ENCODE measurements at regions not wholly inside any gene's neighbourhood (a gene's known extent, or its start where the extent isn't known, plus 50 kb on each side); places are given as distances from the start of the nearest gene placed in this dataset.
"Not testable (repeated sequence)": the region's sequence is repeated elsewhere in the genome, so short reads cannot be mapped to it uniquely, and the experiment has no call there.

DNA sequence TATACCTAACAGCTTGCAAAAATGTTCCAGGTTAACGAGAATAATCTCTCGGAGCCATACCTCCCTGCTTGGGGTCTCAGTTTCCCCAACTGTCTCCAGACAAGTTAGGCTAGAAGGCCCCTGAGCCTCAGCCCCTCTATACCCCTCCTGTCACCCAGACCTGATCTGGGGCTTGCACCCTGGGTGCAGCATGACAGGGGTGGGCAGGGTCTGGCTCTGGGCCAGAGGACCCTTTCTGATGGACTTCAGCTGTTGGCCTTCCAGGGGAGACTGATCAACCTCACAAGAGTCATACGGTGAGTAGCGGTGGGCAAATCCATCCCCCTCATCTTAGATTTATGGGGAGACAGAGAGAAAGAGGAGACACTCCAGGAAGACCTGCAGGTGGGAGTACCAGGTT, 416.9 kb downstream of the GOLGA6L6 start:
- POLR2A ChIA-PET, CTCF ChIA-PET: not testable (repeated sequence)

DNA sequence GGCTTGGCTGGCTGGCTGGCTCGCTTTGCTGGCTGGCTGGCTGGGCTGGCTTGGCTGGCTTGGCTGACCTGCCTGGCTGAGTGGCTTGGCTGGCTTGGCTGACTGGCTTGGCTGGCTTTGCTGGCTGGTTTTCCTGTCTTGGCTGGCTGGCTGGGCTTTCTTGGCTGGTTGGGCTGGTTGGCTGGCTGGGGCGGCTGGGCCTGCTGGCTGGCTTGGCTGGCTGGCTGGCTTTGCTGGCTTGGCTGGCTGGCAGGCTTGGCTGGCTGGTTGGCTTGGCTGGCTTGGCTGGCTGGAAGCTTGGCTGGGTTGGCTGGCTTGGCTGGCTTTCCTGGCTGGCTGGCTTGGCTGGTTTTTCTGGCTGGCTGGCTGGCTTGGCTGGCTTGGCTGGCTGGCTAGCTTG, 435.6 kb downstream of the GOLGA6L6 start:
- CTCF ChIA-PET: no interaction called here
- POLR2A ChIA-PET: no interaction called here

GRCh38 chr15:20105011-20105990, 436.3 kb downstream of the GOLGA6L6 start:
- POLR2A ChIA-PET, CTCF ChIA-PET: not testable (repeated sequence)

DNA sequence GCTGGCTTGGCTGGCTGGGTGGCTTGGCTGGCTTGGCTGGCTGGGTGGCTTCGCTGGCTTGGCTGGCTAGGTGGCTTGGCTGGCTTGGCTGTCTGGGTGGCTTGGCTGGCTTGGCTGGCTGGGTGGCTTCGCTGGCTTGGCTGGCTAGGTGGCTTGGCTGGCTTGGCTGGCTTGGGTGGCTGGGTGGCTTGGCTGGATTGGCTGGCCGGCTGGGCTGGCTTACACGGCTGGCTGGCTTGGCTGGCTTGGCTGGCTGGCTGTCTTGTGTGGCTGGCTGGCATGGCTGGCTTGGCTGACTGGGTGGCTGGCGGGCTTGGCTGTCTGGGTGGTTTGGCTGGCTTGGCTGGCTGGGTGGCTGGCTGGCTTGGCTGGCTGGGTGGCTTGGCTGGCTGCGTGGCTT, 437.0 kb downstream of the GOLGA6L6 start:
- POLR2A ChIA-PET, CTCF ChIA-PET: not testable (repeated sequence)

DNA sequence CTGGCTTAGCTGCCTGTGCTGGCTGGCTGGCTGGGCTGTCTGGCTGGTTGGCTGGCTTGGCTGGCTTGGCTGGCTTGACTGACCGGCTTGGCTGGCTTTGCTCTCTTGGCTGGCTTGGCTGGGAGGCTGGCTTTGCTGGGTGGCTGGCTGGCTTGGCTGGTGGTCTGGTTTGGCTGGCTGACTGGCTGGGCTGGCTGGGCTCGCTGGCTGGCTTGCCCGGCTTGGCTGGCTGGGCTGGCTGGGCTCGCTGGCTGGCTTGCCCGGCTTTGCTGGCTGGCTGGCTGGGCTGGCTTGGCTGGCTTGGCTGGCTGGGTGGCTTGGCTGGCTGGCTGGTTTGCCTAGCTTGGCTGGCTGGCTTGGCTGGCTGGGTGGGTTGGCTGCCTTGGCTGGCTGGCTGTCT, 438.7 kb downstream of the GOLGA6L6 start:
- POLR2A ChIA-PET, CTCF ChIA-PET: not testable (repeated sequence)

GRCh38 chr15:20102209-20102608, 439.4 kb downstream of the GOLGA6L6 start:
- POLR2A ChIA-PET, CTCF ChIA-PET: not testable (repeated sequence)

- CTCF ChIA-PET: not testable (repeated sequence)
Measured at GRCh38 chr15:20101281-20101680, 440.3 kb downstream of the GOLGA6L6 start.

GRCh38 chr15:20100604-20101270, 440.9 kb downstream of the GOLGA6L6 start:
- POLR2A ChIA-PET, CTCF ChIA-PET: not testable (repeated sequence)

More at GRCh38 chr15:20101281-20101680, 440.3 kb downstream of the GOLGA6L6 start:
- POLR2A ChIA-PET: not testable (repeated sequence)

- POLR2A ChIA-PET, CTCF ChIA-PET: not testable (repeated sequence)
Measured at GRCh38 chr15:20095699-20096303, 445.8 kb downstream of the GOLGA6L6 start.

DNA sequence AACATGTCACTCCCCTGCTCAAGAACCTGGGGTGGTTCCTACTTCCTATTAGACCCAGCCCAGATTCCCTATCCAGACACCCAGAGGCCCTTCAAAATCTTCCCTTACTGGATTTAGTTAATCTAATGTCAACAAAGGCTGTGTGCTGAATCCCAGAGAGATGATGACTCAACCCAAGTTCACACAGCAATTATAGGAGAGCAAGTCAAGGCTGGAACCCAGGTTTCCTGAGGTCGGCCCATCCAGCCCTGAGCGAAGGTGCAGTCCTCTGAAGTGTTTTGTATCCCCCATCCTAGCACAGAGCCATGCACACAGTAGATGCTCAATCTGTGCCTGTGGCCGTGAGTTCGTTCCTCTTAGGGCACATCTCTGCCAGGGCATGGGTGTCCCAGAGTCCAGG, 452.1 kb downstream of the GOLGA6L6 start:
- CTCF ChIA-PET, POLR2A ChIA-PET: not testable (repeated sequence)

- CTCF ChIA-PET, POLR2A ChIA-PET: not testable (repeated sequence)
Measured at GRCh38 chr15:20084026-20084425, 457.6 kb downstream of the GOLGA6L6 start.

DNA sequence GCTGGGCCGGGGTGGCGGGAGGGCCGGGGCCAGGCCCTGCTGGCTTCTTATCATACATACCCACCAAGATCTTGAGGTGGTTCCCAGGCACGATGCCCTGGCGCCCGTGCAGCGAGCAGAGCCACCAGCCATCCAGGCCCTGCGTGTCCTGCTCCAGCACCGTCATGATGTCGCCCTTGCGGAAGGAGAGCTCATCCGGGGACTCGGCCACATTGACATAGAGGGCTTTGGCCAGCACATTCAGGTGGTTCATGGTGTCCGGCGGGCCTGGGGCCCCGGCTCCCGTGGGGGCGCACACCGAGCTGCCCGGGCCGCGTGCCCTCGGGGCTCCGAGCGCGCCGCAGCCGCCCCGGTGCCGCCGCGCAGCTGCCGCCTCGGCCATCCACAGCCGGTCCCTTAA, 467.5 kb downstream of the GOLGA6L6 start:
- CTCF ChIA-PET, POLR2A ChIA-PET: not testable (repeated sequence)

GRCh38 chr15:20069043-20069442, 472.6 kb downstream of the GOLGA6L6 start:
- POLR2A ChIA-PET, CTCF ChIA-PET: not testable (repeated sequence)

GRCh38 chr15:20066173-20066572, 475.4 kb downstream of the GOLGA6L6 start:
- CTCF ChIA-PET, POLR2A ChIA-PET: not testable (repeated sequence)

GRCh38 chr15:20065508-20065907, 476.1 kb downstream of the GOLGA6L6 start:
- POLR2A ChIA-PET, CTCF ChIA-PET: not testable (repeated sequence)

GRCh38 chr15:20063167-20063566, 478.4 kb downstream of the GOLGA6L6 start:
- POLR2A ChIA-PET, CTCF ChIA-PET: not testable (repeated sequence)

DNA sequence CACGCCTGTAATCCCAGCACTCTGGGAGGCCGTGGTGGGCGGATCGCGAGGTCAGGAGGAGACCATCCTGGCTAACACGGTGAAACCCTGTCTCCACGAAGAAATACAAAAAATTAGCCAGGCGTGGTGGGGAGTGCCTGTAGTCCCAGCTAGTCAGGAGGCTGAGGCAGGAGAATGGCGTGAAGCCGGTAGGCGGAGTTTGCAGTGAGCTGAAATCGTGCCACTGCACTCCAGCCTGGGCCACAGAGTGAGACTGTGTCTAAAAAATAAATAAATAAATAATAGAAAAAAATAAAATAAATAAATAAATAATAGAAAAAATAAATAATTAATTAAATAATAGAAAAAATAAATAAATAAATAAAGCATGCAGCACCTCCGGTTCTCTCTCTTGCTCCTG, 480.8 kb downstream of the GOLGA6L6 start:
- POLR2A ChIA-PET, CTCF ChIA-PET: not testable (repeated sequence)

DNA sequence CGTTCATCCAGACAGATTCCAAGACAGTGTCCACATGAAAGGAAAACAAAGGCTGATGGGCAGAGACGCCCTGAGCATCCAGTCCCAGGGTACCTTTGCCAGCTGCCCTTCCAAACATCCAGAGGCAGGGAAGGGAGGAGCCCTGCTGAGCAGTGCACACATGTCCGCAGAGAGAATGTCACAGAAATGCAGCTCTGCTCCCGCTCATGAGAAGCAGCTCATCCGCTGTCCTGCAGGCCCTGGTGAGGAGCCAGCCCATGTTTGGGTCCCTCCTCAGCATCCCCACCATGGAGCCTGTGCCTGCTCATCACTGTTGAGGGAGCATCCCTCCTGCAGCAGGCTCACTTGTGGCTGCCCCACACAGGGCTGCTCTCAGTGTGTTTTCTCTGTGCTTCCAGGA, 484.7 kb downstream of the GOLGA6L6 start:
- POLR2A ChIA-PET, CTCF ChIA-PET: not testable (repeated sequence)

DNA sequence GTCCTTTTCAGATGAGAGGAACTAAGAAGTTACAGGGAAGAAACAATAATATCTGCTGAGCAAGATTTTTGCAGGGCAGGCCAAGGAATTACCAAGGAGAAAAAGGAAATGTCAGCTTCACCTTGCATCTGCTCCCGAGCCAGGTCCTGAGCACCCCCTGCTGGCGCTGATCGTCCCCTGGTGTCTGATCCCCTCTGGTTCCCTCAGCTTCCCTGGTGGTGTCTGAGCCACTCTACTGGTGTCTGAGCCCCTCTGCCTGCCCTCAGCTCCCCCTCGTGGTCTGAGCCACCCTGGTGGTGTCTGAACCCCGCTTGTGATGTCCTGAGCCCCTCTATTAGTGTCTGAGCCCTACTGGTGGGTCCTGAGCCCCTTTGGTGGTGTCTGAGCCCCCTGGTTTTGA, 485.7 kb downstream of the GOLGA6L6 start:
- POLR2A ChIA-PET, CTCF ChIA-PET: not testable (repeated sequence)

GRCh38 chr15:20048189-20048588, 493.4 kb downstream of the GOLGA6L6 start:
- CTCF ChIA-PET, POLR2A ChIA-PET: not testable (repeated sequence)

DNA sequence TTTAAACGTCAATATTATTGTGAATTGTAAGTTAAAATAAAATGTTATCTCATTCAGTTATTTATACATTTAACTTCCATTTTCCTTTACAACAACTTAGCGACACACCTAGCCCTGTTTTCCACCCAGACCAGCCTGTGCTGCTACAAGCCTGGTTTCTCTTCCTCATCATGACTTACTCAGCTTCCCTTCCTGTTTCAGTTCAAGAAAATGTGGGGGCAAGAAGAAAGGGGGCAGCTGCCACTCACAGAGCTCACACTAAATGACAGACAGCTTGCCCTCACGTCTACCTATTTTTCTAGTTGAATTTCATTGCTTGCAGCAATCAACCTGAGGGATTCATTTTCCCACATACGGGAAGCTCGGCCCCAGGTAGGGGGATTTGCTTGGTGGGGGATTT, 496.4 kb downstream of the GOLGA6L6 start:
- CTCF ChIA-PET, POLR2A ChIA-PET: not testable (repeated sequence)

All from activated CD8-positive, alpha-beta memory T cell treated with anti-CD3 and anti-CD28 coated beads for 36 hours (primary cell).